Neural progenitor cell (in vitro differentiated cells): ENCODE measurements at regions not wholly inside any gene's neighbourhood (a gene's known extent, or its start where the extent isn't known, plus 50 kb on each side); places are given as distances from the start of the nearest gene placed in this dataset.

Experiments used
- DNase-seq: peaks from one replicate; pipeline ENCODE4 v3.0.0-alpha.2; 2016; ENCODE audit warnings: low spot score
- H2AFZ ChIP-seq: fragments of 200-600 bp; sonication (generic); replicated peaks from 2 replicates; pipeline ENCODE4 v1.6.1; 2016; ENCODE audit warnings: antibody characterized with exemption
- H3F3A ChIP-seq: fragments of 200-600 bp; sonication (generic); 2 replicates; pipeline ENCODE4 v1.6.1; 2016; ENCODE audit warnings: antibody characterized with exemption, low read depth
- H3K27ac ChIP-seq: fragments of 200-600 bp; sonication (generic); 2 replicates; pipeline ENCODE4 v1.5.1; 2016; ENCODE audit warnings: mild to moderate bottlenecking
- H3K27me3 ChIP-seq: fragments of 200-600 bp; sonication (generic); 2 replicates; pipeline ENCODE4 v1.6.1; 2016; ENCODE audit warnings: mild to moderate bottlenecking, moderate library complexity
- H3K36me3 ChIP-seq: fragments of 200-600 bp; sonication (generic); 2 replicates; pipeline ENCODE4 v1.5.1; 2016
- H3K4me1 ChIP-seq: fragments of 200-600 bp; sonication (generic); 2 replicates; pipeline ENCODE4 v1.6.1; 2016; ENCODE audit warnings: mixed run types
- H3K4me2 ChIP-seq: fragments of 200-600 bp; sonication (generic); 2 replicates; pipeline ENCODE4 v1.6.1; 2016
- H3K4me3 ChIP-seq: fragments of 200-600 bp; sonication (generic); 2 replicates; pipeline ENCODE4 v1.5.1; 2016
- H3K79me2 ChIP-seq: fragments of 200-600 bp; sonication (generic); 2 replicates; pipeline ENCODE4 v1.6.1; 2016; ENCODE audit warnings: low read depth
- H3K9ac ChIP-seq: fragments of 200-600 bp; sonication (generic); 2 replicates; pipeline ENCODE4 v1.6.1; 2016
- H3K9me3 ChIP-seq: fragments of 200-600 bp; sonication (generic); 2 replicates; pipeline ENCODE4 v1.5.1; 2016; ENCODE audit warnings: low read depth
- H4K20me1 ChIP-seq: fragments of 200-600 bp; sonication (generic); 2 replicates; pipeline ENCODE4 v1.6.1; 2016; ENCODE audit warnings: low read depth
- H3K27ac Mint-ChIP-seq: 3 replicates; pipeline ENCODE4 v1.8.0; 2021; ENCODE audit warnings: mixed read lengths
- H3K27me3 Mint-ChIP-seq: 2 replicates; pipeline ENCODE4 v1.8.0; 2022; ENCODE audit warnings: low read depth, mild to moderate bottlenecking, inconsistent platforms, moderate library complexity, mixed read lengths; ENCODE audit not compliant: insufficient read depth
- H3K36me3 Mint-ChIP-seq: 3 replicates; pipeline ENCODE4 v1.8.0; 2021; ENCODE audit warnings: mixed read lengths
- H3K4me1 Mint-ChIP-seq: 3 replicates; pipeline ENCODE4 v1.8.0; 2021; ENCODE audit warnings: mixed read lengths
- H3K4me3 Mint-ChIP-seq: 3 replicates; pipeline ENCODE4 v1.8.0; 2021; ENCODE audit warnings: mild to moderate bottlenecking, moderate library complexity, mixed read lengths
- H3K9me3 Mint-ChIP-seq: 3 replicates; pipeline ENCODE4 v1.8.0; 2020; ENCODE audit warnings: mixed read lengths
- CTCF ChIP-seq: fragments of 200-600 bp; sonication (generic); IDR thresholded peaks from 2 replicates; pipeline ENCODE4 v1.5.1; 2017; ENCODE audit warnings: antibody characterized with exemption, mild to moderate bottlenecking
- EZH2 ChIP-seq: fragments of 200-600 bp; sonication (generic); IDR thresholded peaks from 2 replicates; pipeline ENCODE4 v1.6.1; 2017; ENCODE audit warnings: antibody characterized with exemption, mild to moderate bottlenecking, moderate library complexity
- EZH2phosphoT487 ChIP-seq: fragments of 200-600 bp; sonication (generic); IDR thresholded peaks from 2 replicates; pipeline ENCODE4 v1.6.1; 2017; ENCODE audit warnings: antibody characterized with exemption

GRCh38 chr12:20205854-20206253, 162.5 kb upstream of the PDE3A start:
- no peak overlapping the region for H3K4me3 Mint-ChIP-seq
- peaks cover 3% of the 10 kb centered on the region for H3K27me3 Mint-ChIP-seq
- peaks cover 18% of the 10 kb centered on the region for H3K4me1 Mint-ChIP-seq
- no peak for DNase-seq
- Histone ChIP-seq H3K36me3 (no peaks in the 10 kb centered on the region), H3K4me1 (no peaks in the 10 kb centered on the region), H3K9me3 (no peaks in the 10 kb centered on the region), H3K27me3 (no peaks in the 10 kb centered on the region), H3K9ac (no peak overlapping the region), H3F3A (no peaks in the 10 kb centered on the region), H3K4me2 (no peak overlapping the region), H3K27ac (no peak overlapping the region), H4K20me1 (no peaks in the 10 kb centered on the region), H3K79me2 (no peaks in the 10 kb centered on the region), H3K4me3 (no peak overlapping the region), H2AFZ (no peak overlapping the region)
- H3K9me3 Mint-ChIP-seq = peaks cover 5% of the 10 kb centered on the region
- TF ChIP-seq EZH2 (no peak), CTCF (no peak), EZH2phosphoT487 (no peak)
- peaks cover 1% of the 10 kb centered on the region for H3K36me3 Mint-ChIP-seq
- no peak overlapping the region for H3K27ac Mint-ChIP-seq

- no peak for DNase-seq
- no peak overlapping the region for H3K27ac Mint-ChIP-seq
- no peak overlapping the region for H3K4me3 Mint-ChIP-seq
- Histone ChIP-seq H3K4me2 (no peak overlapping the region), H3K4me3 (no peak overlapping the region), H3K27ac (no peak overlapping the region), H3K4me1 (no peaks in the 10 kb centered on the region), H3K36me3 (no peaks in the 10 kb centered on the region), H3K79me2 (no peaks in the 10 kb centered on the region), H2AFZ (peak overlapping the region; percentile 60), H3F3A (no peaks in the 10 kb centered on the region), H3K27me3 (no peaks in the 10 kb centered on the region), H3K9me3 (no peaks in the 10 kb centered on the region), H3K9ac (no peak overlapping the region), H4K20me1 (no peaks in the 10 kb centered on the region)
- H3K4me1 Mint-ChIP-seq = peaks cover 20% of the 10 kb centered on the region
- no peaks in the 10 kb centered on the region for H3K27me3 Mint-ChIP-seq
- TF ChIP-seq EZH2phosphoT487 = no peak
- no peak for TF ChIP-seq EZH2
- no peak for TF ChIP-seq CTCF
- H3K9me3 Mint-ChIP-seq = peaks cover 3% of the 10 kb centered on the region
- no peaks in the 10 kb centered on the region for H3K36me3 Mint-ChIP-seq
Measured at GRCh38 chr12:20206410-20206809, 161.9 kb upstream of the PDE3A start.

GRCh38 chr12:20210621-20211215, 157.6 kb upstream of the PDE3A start:
- no peak for DNase-seq
- Histone ChIP-seq H3K9me3 (no peaks in the 10 kb centered on the region), H3K4me2 (no peak overlapping the region), H3K4me1 (peaks cover 20% of the 10 kb centered on the region), H3K9ac (no peak overlapping the region), H3K79me2 (no peaks in the 10 kb centered on the region), H2AFZ (no peak overlapping the region), H3K27me3 (no peaks in the 10 kb centered on the region), H3F3A (peaks cover 17% of the 10 kb centered on the region), H4K20me1 (peaks cover 4% of the 10 kb centered on the region), H3K27ac (no peak overlapping the region), H3K36me3 (no peaks in the 10 kb centered on the region), H3K4me3 (no peak overlapping the region)
- Mint-ChIP-seq H3K36me3 (no peaks in the 10 kb centered on the region), H3K27me3 (no peaks in the 10 kb centered on the region), H3K27ac (peak overlapping the region; percentile 10), H3K9me3 (peaks cover 3% of the 10 kb centered on the region), H3K4me3 (no peak overlapping the region), H3K4me1 (peaks cover 30% of the 10 kb centered on the region)
- TF ChIP-seq CTCF = no peak
- no peak for TF ChIP-seq EZH2phosphoT487
- TF ChIP-seq EZH2 = no peak
